ENCODE measurements at regions not wholly inside any gene's neighbourhood (a gene's known extent, or its start where the extent isn't known, plus 50 kb on each side); places are given as distances from the start of the nearest gene placed in this dataset.

DNA sequence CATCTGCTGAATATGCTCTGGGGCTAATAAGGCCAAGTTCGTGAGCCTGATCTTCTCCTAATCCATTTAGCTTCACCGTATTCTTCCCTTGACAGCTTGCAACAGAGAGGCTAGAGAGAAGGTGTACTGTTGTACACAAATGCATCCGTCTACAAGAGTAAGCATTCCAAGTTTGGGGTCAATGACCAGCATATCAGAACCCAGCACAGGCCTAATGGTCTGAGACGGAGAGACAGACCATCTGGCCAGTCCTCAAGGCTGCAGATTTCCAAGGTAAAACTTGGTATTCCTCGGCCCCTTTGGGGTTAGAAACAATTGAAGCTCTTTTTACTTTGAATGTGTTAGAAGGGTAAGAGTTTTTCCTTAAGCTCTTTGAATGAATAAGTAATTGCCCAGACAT is 481.2 kb upstream of the KLF4 start:
- in situ Hi-C loops (cut with HindIII; ENCODE audit: low pct_unique_long_range_greater_than_20kb, low sequenced_read_pairs) = no loop called here
- no peak for DNase-seq (ENCODE audit: low read depth)

DNA sequence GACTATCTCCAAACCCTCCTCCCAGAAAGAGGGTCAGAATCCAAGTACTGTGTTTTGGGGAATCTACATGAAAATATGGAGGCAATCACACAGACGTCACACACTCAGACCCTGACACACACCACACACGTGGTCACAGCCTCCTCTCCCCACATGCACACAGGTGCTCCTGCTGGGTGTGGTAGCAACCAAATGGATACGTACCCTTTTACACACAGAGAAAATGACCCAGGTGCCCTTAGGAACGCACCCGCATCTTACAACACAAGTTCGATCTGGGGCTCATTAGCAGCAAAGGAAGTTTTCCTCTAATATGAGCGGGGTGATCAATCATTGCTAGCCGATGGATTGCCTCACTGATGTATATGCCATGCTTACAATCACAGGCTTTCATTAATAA is 480.2 kb upstream of the KLF4 start:
- DNase-seq (ENCODE audit: low read depth) = no peak
- in situ Hi-C loops (cut with HindIII; ENCODE audit: low pct_unique_long_range_greater_than_20kb, low sequenced_read_pairs) = no loop called here

DNA sequence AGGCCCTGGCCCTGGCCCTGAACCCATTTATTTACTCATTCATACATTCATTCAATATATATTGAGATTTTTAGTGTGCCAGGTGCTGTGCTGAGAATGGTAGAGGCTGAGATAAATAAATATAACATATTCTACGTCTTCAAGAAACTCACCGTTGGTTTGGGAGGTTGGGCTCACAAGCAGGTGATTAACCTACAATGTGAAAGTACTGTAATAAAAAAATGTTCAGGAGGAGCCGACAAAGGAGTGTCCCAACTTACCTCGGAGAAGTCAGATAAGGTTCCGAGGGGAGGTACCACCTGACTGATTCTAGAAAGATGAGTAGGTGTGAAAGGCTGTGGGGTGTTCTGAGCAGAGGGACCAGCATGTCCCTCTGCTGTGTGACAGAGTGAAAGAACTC is 479.6 kb upstream of the KLF4 start:
- in situ Hi-C loops (cut with HindIII; ENCODE audit: low pct_unique_long_range_greater_than_20kb, low sequenced_read_pairs) = no loop called here
- no peak for DNase-seq (ENCODE audit: low read depth)

DNA sequence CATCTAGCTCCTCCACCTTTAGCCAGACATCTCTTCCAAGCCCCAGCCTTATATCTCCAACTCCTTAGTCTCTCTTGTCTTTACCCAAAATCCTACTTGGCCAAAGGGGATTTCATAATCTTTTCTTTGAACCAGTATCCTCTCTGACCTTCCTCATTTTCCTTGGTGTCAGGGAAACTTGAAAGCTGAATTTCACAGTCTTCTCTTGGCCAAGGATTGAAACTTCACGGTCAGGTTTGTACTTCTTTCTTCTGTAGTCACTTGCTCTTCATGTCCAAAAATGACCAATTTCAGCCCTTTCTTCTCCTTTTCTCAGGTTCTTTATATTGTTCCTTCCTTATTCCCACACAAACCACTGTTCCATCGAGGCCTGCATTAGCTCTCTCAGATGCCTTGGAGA is 473.7 kb upstream of the KLF4 start:
- in situ Hi-C loops (cut with HindIII; ENCODE audit: low pct_unique_long_range_greater_than_20kb, low sequenced_read_pairs) = no loop called here
- DNase-seq (ENCODE audit: low read depth) = no peak

DNA sequence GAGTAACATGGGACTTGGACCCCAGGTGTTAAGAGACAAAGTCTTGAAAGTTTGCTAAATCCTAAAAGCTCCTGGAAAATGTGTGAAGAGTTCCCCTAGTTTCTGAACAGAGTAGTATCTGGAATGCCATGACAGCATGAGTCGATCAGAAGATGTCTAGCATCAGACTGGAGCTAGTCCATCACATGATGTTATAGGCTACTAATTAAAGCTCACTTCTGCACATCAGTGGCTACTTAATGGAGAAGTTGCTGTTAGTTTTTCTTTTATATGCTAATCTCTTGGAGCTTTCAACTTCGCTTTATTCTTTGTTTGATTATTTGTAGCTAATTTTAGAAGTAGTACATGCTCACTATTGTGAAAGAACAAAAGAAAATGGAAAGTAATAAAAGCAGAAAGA is 471.3 kb upstream of the KLF4 start:
- DNase-seq (ENCODE audit: low read depth) = no peak
- in situ Hi-C loops (cut with HindIII; ENCODE audit: low pct_unique_long_range_greater_than_20kb, low sequenced_read_pairs) = no loop called here

DNA sequence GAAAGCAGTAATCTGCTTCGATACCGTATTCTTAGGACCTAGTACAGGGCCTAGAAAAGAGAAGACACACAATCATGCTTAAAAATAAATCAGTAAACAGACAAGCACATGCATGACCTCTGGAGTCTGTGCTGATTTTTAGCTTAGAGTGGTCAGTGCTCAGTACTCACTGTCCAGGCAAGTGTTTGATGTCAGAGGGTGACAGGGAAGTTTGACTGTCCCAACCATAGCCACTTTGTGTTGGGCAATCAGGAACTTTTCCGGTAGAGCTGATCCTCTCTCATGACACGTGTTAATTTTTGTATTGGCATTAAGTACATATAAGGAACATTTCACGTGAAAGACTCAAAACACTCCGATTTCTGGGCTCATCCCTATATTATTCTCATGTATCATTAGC is 464.7 kb upstream of the KLF4 start:
- DNase-seq (ENCODE audit: low read depth) = no peak
- in situ Hi-C loops (cut with HindIII; ENCODE audit: low pct_unique_long_range_greater_than_20kb, low sequenced_read_pairs) = no loop called here

DNA sequence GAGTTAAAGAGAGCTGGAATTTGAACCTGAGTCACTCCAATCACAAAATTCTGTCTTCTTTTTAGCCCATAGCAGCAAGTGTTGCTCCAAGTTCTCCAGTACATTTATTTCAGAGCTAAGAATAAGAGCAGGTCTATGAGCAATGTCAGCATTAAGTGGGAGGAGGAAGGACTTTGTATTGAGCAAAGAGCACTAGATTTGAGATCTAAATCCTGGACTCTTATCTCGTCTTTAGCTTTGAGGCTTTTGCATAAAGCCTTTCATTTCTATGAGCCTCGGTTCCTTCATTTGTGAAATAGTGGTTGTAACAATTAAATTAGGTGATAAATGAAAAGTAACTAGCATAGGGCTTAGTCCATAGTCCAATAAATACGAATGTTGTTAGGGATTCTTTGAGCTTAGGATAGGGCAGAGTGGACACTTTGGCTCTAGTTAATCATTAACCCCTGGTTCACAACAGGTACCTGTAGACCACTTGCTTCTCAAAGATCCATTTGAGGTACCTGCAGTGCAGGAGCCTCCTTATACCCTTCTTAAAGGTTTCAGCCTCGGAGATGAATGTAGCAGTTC is 464.1 kb upstream of the KLF4 start:
- DNase-seq (ENCODE audit: low read depth) = no peak
- in situ Hi-C loops (cut with HindIII; ENCODE audit: low pct_unique_long_range_greater_than_20kb, low sequenced_read_pairs) = no loop called here

DNA sequence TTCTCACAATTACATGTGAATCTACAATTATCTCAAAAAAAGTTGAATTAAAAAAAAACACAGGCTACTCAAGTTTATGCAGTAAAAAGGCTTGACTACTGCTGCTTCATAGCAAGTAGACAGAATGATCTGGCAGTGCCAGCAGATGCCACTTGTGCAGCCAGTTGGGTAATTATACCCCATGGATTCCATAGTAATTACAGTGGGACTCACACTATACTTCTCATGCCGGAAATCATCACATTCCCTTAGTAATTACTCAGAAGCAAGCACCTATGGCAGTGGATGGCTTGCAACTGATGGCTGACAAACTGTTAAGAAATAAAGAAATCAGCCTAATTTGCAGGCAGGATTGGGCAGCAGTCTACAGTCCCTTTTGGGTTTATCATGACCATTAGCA is 463.2 kb upstream of the KLF4 start:
- DNase-seq (ENCODE audit: low read depth) = no peak
- in situ Hi-C loops (cut with HindIII; ENCODE audit: low pct_unique_long_range_greater_than_20kb, low sequenced_read_pairs) = no loop called here

DNA sequence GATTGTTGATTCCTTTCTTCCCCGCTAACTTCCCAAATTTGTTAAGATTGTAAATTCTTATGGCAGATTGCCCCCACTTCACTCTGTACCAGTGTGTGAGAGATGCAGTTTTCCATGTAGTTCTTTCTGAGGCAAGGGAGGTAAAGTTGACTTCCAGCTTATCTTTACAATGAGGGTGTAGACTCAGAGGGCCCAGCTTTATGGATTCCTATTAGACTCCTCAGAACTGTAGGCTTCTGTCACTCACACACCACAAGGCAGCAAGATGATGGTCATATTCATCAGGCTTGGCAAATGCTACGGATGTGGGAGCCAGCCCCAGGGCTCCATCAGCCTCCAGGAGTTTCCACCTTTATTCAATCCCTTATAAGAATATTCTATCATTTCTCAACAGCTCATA is 461.9 kb upstream of the KLF4 start:
- DNase-seq (ENCODE audit: low read depth) = no peak
- in situ Hi-C loops (cut with HindIII; ENCODE audit: low pct_unique_long_range_greater_than_20kb, low sequenced_read_pairs) = no loop called here

DNA sequence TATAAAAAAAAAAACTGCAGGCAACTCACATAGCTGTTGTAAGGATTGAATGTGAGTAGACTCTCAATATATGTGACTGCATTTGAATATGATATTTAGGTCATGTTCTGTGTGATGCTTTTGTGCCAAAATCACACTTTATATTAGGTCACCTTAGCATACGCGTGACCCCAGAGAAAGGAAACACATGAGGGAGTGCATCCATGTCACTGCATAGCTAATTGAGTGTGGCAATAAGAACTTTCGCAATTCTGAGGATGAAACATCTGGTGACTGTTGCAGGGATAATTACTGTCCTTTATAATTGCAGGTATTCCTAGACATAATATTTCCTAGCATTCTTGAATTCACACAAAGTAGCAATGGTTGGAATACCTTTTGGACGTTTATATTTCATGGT is 459.5 kb upstream of the KLF4 start:
- no peak for DNase-seq (ENCODE audit: low read depth)
- in situ Hi-C loops (cut with HindIII; ENCODE audit: low pct_unique_long_range_greater_than_20kb, low sequenced_read_pairs) = no loop called here

DNA sequence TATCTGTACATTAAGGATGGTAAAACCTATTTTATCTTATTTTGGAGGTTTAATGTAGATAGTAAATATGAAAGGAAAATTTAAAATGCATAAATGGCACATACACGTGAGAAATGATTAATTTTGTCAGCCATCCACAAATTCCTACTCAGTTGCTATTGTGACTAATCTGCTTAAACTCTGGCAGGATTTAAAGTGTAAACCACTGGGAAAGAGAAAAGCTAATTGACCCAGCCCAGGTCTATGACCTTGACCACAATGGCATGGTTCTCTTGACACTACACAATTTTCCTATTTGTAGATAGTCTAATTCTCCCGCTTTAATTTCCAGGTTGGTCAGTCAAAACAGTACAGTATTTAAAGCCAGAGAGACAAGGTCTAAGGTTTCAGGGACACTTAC is 459.0 kb upstream of the KLF4 start:
- DNase-seq (ENCODE audit: low read depth) = no peak
- in situ Hi-C loops (cut with HindIII; ENCODE audit: low pct_unique_long_range_greater_than_20kb, low sequenced_read_pairs) = no loop called here

DNA sequence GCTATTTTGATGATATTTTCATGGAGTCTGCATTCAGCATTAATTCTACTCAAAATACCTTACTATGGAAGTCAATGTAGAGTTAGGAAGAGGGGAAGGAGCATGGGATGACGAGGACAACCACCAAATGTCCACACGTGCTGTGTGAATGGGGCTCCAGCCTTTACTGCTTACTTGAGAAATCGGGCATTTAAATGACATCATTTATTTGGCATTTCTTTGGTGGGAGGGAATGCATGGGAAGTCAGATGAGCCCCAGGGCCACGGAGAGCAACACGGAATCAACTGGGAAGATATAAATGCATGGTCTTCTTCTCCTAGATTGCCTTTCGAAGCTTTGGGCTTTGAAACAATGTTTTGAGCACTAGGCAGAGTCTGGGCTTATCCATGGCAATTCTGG is 458.5 kb upstream of the KLF4 start:
- no peak for DNase-seq (ENCODE audit: low read depth)
- in situ Hi-C loops (cut with HindIII; ENCODE audit: low pct_unique_long_range_greater_than_20kb, low sequenced_read_pairs) = no loop called here

DNA sequence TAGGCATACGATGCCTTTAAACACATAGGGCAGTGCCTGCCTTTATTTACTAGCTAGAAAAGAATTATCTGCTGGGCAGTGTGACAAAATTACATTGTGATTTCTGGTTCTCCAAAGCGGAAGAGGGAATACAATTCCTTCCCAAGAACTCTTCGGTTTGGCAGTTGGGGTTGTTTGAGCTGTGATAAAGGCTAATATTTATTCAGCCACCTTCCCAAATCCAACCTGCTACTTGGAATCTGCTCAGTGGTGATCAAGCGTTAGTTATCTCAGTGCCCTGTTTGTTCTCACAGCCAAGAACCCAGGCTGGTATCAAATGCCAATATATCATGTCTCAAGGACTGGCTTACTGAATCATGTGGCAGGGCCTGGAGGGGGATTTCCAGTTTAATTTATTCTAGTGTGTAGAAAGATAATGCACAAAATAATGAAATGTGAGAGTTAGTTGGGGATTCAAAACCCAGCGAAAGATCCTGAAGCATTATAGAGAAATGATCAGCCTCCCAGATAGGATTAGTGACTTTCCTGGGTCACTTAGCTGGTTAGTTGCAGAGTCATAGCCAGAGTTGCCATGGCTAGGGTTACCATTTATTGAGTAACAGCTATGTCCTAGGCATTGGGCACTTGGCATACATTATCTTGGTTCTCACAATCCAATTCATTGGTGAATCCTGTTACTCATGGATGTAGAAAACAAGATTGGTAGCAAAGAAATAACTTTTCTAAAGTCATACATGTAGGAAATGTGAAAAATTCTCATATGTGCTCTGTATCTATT is 457.0 kb upstream of the KLF4 start:
- no peak for DNase-seq (ENCODE audit: low read depth)
- in situ Hi-C loops (cut with HindIII; ENCODE audit: low pct_unique_long_range_greater_than_20kb, low sequenced_read_pairs) = no loop called here

DNA sequence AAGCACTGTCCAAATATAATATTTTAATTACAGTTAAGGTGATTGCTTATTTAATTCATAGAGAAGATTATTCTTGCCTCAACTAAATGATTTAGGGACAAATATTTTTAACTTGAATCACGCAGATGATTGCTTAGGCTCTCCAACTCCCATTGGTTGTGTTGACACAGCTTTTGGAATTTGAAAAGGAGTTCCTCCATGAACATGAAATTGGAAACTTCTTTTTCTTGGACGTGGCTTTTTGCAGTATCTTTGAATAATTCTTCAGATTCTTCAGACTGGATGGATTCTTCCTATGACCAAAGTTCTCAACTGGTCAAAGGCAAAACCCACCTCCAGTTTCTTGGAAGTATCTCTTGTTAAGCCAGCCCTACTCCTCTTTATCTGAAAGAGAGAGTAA is 456.4 kb upstream of the KLF4 start:
- in situ Hi-C loops (cut with HindIII; ENCODE audit: low pct_unique_long_range_greater_than_20kb, low sequenced_read_pairs) = no loop called here
- no peak for DNase-seq (ENCODE audit: low read depth)

DNA sequence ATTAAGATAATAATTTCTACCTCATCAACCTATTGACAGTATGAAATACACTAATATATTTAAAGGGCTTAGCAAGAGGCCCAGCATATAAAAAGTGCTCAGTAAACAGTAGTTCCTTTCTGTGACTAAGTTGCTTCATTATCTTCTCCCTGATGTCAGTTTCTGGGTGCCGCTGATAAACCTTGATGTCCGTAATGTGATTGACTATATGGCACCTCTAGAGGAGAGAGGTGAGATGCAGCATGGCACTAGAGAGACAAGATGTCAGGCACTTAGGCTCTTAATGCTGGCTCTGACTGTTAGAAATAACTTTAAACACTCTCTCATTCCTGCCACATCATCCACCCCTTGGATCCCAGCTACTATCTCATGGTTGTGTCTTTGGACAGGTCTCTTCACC is 455.9 kb upstream of the KLF4 start:
- in situ Hi-C loops (cut with HindIII; ENCODE audit: low pct_unique_long_range_greater_than_20kb, low sequenced_read_pairs) = no loop called here
- DNase-seq (ENCODE audit: low read depth) = no peak

DNA sequence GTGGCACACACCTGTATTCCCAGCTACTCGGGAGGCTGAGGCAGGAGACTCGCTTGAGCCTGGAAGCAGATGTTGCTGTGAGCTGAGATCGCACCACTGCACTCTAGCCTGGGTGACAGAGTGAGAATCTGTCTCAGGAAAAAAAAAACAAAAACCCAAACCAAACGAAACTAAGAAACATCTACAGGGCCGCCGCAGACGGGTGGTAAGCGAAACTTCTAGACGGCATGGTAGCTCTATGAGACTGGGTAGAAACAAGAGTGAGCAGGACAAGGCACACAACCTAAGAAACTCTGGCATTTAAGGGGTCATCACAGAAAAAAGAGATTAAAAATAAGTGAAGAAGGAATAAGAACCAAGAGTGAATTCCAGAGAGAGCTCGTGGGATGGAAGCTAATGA is 454.8 kb upstream of the KLF4 start:
- no peak for DNase-seq (ENCODE audit: low read depth)
- in situ Hi-C loops (cut with HindIII; ENCODE audit: low pct_unique_long_range_greater_than_20kb, low sequenced_read_pairs) = no loop called here

DNA sequence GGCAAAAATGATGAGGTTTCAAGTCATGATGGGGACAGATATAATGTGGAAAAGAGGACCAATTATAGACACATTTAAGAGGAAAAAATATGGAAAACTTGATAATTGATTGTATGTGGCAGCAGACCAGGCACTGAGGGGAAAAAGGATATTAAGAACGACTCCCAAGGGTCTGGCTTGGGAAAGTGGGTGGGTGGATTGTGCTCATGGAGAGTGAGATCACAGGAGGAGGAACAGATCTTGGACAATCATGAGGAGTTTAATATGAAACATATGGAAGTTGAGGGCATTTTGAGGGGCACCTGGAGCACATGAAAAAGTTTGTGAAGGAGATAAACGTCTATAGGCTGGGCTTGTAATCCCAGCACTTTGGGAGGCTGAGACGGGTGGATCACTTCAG is 454.3 kb upstream of the KLF4 start:
- in situ Hi-C loops (cut with HindIII; ENCODE audit: low pct_unique_long_range_greater_than_20kb, low sequenced_read_pairs) = no loop called here
- no peak for DNase-seq (ENCODE audit: low read depth)

DNA sequence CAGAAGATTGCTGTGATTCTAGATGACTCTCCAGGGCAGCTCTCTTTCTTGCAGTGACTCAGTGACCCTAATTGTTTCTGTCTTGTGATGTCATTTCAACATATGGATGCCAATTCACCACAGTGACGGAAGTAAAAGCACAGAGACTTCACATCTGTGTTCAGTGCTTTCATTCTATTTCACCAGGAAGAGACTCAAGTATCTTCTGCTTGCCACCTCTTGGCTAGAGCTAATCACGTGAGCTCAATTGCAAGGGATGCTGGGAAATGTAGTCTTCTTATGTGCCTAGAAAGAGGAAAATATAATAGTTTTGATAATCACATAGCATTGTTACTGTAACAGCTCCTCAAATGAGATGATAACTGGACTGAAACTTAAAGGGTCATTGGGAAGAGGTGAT is 453.3 kb upstream of the KLF4 start:
- in situ Hi-C loops (cut with HindIII; ENCODE audit: low pct_unique_long_range_greater_than_20kb, low sequenced_read_pairs) = no loop called here
- no peak for DNase-seq (ENCODE audit: low read depth)

DNA sequence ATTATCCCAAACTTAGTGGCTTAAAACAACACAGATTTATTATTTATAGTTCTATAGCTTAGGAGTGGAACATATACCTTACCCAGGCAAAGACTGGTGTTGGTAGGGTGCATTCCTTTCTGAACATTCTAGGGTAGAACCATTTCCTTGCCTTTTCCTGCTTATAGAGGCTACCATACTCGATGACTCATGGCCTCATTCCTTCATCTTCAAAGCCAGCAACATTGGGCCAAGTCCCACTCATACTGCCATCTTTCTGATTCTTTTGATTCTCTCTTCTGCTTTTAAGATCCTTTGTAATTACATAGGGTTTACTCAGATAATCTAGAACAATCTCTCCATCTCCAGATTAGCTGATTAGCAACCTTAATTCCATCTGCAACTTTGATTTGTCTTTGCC is 452.7 kb upstream of the KLF4 start:
- in situ Hi-C loops (cut with HindIII; ENCODE audit: low pct_unique_long_range_greater_than_20kb, low sequenced_read_pairs) = no loop called here
- DNase-seq (ENCODE audit: low read depth) = no peak

Measured in Caki2 (cell line).